GM21526 (cell line): ENCODE measurements at regions not wholly inside any gene's neighbourhood (a gene's known extent, or its start where the extent isn't known, plus 50 kb on each side); places are given as distances from the start of the nearest gene placed in this dataset.

Experiments
- ATAC-seq: cut with Tn5 transposase; IDR thresholded peaks from one replicate; pipeline ENCODE4 v1.9.1; 2021; ENCODE audit warnings: moderate library complexity; ENCODE audit not compliant: unreplicated experiment, low FRiP score

- ATAC-seq: no peak
Measured at GRCh38 chr1:234675006-234675405, 65.0 kb upstream of the IRF2BP2 start.

- no peak for ATAC-seq
Measured at GRCh38 chr1:234674218-234674815, 64.3 kb upstream of the IRF2BP2 start.

GRCh38 chr1:234672349-234673135 is 62.6 kb upstream of the IRF2BP2 start:
- ATAC-seq: no peak

GRCh38 chr1:234670967-234671626 is 61.1 kb upstream of the IRF2BP2 start:
- ATAC-seq: no peak

GRCh38 chr1:234669499-234669898 is 59.5 kb upstream of the IRF2BP2 start:
- no peak for ATAC-seq

- ATAC-seq: no peak
Measured at GRCh38 chr1:234668577-234668955, 58.6 kb upstream of the IRF2BP2 start.

- no peak for ATAC-seq
Measured at GRCh38 chr1:234667600-234668576, 57.9 kb upstream of the IRF2BP2 start.

- ATAC-seq: no peak
Measured at GRCh38 chr1:234666761-234667160, 56.8 kb upstream of the IRF2BP2 start.

GRCh38 chr1:234665975-234666605 is 56.1 kb upstream of the IRF2BP2 start:
- no peak for ATAC-seq

- ATAC-seq: no peak
Measured at GRCh38 chr1:234662148-234662547, 52.2 kb upstream of the IRF2BP2 start.

- ATAC-seq: no peak
Measured at GRCh38 chr1:234661317-234661928, 51.4 kb upstream of the IRF2BP2 start.

- ATAC-seq: no peak
Measured at GRCh38 chr1:234660536-234661316, 50.7 kb upstream of the IRF2BP2 start.
